AG10803 (cell line): ENCODE measurements at regions not wholly inside any gene's neighbourhood (a gene's known extent, or its start where the extent isn't known, plus 50 kb on each side); places are given as distances from the start of the nearest gene placed in this dataset.

Experiments used
- DNase-seq: peaks from one replicate; pipeline ENCODE4 v3.0.0; 2010; ENCODE audit warnings: low read depth
- H3K4me3 ChIP-seq: 2 replicates; pipeline ENCODE4 v1.5.1; 2011; ENCODE audit warnings: mild to moderate bottlenecking, low read length, control low read depth
- TF ChIP-seq, protein P1 (sequence below): conservative IDR thresholded peaks from 2 replicates; pipeline ENCODE4 v1.5.1; 2011; ENCODE audit warnings: mild to moderate bottlenecking, low read length, control low read depth, inconsistent platforms

DNA sequence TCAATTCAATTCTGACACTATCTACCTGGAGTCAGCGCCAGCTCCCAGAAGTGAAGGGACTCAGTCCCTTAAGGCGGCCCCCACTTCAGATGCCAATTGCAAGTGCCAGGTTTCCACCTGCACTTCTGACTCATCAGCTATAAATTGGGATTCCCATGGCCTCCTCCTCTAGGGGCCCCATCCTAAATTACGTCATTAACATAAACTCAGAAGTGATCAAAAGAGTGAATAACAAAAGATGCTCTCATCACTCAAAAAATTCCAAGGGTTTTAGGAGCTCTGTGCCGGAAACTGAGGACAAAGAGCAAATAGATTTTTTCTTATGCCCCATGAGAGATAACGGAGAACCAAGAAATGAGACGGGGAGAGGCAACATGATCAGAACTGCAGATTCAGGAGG lies 148.6 kb upstream of the IRX6 start:
- DNase-seq, result no peak
- TF ChIP-seq, protein P1, sequence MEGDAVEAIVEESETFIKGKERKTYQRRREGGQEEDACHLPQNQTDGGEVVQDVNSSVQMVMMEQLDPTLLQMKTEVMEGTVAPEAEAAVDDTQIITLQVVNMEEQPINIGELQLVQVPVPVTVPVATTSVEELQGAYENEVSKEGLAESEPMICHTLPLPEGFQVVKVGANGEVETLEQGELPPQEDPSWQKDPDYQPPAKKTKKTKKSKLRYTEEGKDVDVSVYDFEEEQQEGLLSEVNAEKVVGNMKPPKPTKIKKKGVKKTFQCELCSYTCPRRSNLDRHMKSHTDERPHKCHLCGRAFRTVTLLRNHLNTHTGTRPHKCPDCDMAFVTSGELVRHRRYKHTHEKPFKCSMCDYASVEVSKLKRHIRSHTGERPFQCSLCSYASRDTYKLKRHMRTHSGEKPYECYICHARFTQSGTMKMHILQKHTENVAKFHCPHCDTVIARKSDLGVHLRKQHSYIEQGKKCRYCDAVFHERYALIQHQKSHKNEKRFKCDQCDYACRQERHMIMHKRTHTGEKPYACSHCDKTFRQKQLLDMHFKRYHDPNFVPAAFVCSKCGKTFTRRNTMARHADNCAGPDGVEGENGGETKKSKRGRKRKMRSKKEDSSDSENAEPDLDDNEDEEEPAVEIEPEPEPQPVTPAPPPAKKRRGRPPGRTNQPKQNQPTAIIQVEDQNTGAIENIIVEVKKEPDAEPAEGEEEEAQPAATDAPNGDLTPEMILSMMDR, result no peak
- no peak overlapping the region for H3K4me3 ChIP-seq

DNA sequence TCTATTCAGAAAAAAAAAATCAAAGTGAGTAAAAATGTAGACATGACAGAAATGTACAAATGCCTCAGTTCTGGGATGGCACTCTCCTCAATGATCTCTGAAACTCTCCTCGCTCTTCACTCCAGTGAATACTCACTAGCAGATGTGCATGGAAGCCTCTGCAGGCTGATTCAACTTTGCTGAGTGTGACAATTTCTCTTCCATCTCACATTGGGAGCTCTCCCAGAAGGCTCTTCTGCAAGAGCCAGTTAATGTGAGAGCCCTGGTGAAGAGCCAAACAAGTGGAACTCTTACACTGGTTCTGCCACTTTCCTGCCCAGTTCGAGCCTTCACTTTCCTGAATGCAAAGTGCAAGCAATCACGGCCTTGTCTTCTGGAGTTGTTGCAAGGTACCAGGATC lies 147.1 kb upstream of the IRX6 start:
- no peak overlapping the region for H3K4me3 ChIP-seq
- TF ChIP-seq, protein P1, result no peak
- DNase-seq, result no peak

DNA sequence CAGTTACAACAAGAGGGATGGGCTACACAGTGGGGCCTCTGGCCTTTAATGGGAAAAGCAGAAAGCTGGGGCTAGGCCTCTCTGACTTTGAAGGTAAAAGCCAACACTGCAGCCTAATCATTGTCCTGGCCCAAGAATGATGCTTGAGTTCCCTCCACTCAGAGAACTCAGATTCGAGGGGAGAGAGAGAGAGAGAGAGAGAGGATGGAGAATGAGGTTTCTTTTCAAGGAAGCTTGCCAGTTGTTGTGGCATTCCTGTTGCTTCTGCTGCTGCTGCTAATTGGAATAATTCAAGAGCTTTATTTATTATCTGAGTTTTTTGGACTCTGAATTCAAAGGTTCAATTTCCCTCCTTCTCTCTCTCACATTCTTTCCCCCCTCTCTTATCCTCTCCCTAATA lies 144.6 kb upstream of the IRX6 start:
- DNase-seq, result no peak
- TF ChIP-seq, protein P1, result no peak
- H3K4me3 ChIP-seq, result no peak overlapping the region

DNA sequence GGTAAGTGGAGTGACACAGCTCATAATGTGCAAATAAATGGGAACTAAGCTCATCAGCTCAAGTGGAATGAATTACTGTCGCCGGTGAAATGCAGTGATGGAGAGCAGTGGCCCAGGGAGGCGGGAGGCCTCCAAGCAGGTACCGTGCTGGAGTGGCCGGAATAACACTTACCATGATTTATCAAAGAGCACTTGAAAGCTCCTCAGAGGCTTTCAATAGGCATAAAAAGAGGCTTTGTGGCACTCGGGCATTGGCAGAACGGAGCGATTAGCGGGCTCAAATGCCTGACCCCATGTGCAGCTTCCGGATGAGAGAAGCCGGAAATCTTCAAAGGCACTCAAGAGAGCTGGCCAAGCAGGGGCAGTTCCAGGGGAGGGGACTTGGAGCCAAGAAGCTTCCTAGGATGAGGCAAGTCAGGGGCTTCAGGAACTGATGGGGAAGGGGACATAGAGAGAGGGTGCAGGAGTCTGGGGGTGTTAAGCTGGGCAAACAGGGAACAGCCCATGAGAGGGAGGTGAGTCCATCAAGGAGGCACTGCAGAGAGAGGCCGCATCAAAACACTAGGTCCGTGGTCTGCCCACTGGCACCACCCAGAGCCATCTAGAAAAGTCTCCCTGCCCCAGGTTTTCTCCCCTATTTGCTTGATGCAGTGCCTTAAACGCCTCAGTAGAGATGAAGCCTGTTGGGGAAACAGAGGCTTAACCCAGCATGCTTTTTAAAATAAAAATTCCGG lies 144.0 kb upstream of the IRX6 start:
- TF ChIP-seq, protein P1, result no peak

DNA sequence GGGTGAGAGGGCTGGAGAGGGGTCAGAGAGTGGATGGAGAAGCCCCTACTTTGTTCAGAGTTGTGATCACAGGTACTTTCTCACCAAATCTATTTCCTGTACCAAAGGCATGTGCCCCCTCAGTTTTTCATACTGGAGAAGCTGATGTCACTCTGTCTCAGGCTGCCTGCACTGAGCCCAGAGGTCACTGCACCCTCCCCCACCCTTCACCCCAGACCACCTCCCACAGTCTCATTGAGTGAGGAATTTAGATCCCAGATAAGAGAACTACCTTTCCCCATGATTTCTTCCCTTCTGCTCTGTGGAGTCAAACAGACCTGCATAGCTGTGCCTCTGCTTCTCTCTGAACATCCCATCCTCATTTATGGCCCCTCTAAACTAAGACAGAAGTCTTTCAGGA lies 140.0 kb upstream of the IRX6 start:
- TF ChIP-seq, protein P1, result no peak
- DNase-seq, result no peak
- no peak overlapping the region for H3K4me3 ChIP-seq

More for the DNA sequence above, 144.0 kb upstream of the IRX6 start:
- no peak overlapping the region for H3K4me3 ChIP-seq
- no peak for DNase-seq

DNA sequence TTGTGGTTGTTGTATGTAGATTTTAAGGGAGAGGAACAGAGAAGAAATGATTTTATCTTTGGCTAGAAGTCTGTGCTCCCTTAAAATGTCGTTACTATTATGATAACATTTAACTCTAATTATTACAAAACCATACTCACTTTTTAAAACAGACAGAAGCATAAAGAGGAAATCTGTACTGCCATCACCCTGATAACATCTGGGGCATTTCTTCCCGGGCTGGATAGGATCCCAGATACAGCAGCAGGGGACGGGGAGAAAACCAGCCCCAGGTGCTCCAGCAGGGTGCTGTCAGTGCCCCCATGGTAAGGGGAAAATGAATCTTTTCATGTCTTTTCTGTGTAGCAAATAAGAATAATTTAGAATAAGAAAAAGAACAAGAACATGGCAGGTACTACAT lies 139.4 kb upstream of the IRX6 start:
- TF ChIP-seq, protein P1, result no peak
- H3K4me3 ChIP-seq, result no peak overlapping the region
- DNase-seq, result no peak

DNA sequence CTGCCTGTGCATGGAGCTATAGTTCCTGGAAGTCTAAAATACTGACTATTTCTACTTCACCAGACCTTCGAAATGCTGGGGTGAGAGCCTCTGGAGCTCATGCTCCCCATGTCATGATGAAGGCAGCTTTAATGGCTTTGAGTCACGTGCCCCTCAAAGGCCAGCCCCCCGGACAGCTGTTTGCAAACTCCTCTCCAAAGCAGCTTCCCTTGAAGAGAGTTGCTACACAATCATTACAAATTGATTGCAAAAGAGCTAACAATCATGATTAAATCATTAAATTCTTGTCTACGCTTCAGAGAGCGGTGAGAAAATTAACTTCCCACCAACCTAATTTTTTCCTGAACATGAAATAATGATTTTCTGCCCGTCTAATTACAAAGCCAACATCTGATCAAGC lies 134.8 kb upstream of the IRX6 start:
- DNase-seq, result no peak
- H3K4me3 ChIP-seq, result no peak overlapping the region
- TF ChIP-seq, protein P1, result no peak
